PC-9 (cell line): ENCODE measurements at regions not wholly inside any gene's neighbourhood (a gene's known extent, or its start where the extent isn't known, plus 50 kb on each side); places are given as distances from the start of the nearest gene placed in this dataset.

Experiments
- EZH2 ChIP-seq: fragments of 200-600 bp; sonication (generic); IDR thresholded peaks from 2 replicates; pipeline ENCODE4 v1.8.0; 2017; ENCODE audit warnings: antibody characterized with exemption, low read depth
- TF ChIP-seq, protein P1 (sequence below): fragments of 200-600 bp; sonication (generic); conservative IDR thresholded peaks from 2 replicates; pipeline ENCODE4 v1.6.1; 2017; ENCODE audit warnings: mixed run types, antibody characterized with exemption, mild to moderate bottlenecking, moderate library complexity

DNA sequence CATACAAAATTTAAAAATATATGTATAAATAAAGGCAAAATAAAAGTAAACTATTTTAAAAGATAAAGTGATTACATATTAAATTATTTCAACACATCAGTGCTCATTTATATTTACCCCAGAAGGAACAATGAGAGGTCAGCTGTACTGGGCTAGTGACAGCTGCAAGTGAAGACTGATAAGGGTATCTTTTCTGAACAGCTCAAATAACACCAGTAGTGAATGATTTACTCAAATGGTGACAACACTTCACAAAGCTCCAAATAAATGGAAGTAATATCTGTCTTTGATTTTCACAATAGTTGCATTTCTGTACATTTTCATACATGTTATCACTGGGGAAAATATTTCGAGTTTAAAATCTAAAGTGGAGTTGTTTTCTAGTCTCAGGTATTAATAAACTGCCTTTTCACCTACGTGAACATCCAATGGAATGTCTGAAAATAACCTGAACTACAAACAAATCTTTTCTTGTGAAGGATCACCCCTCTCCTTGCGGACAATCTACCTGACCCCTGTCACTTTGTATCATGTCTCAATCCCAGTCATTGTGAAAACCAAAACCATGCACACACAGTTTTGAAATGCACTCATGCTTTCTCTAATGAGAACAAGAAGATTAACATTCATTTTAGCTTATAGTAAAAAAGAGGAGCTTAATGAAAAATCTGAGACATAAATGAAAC, 1928.8 kb upstream of the CELF4 start:
- TF ChIP-seq, protein P1, sequence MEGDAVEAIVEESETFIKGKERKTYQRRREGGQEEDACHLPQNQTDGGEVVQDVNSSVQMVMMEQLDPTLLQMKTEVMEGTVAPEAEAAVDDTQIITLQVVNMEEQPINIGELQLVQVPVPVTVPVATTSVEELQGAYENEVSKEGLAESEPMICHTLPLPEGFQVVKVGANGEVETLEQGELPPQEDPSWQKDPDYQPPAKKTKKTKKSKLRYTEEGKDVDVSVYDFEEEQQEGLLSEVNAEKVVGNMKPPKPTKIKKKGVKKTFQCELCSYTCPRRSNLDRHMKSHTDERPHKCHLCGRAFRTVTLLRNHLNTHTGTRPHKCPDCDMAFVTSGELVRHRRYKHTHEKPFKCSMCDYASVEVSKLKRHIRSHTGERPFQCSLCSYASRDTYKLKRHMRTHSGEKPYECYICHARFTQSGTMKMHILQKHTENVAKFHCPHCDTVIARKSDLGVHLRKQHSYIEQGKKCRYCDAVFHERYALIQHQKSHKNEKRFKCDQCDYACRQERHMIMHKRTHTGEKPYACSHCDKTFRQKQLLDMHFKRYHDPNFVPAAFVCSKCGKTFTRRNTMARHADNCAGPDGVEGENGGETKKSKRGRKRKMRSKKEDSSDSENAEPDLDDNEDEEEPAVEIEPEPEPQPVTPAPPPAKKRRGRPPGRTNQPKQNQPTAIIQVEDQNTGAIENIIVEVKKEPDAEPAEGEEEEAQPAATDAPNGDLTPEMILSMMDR, result no peak
- no peak for TF ChIP-seq EZH2
